ENCODE measurements at regions not wholly inside any gene's neighbourhood (a gene's known extent, or its start where the extent isn't known, plus 50 kb on each side); places are given as distances from the start of the nearest gene placed in this dataset.

GRCh38 chr16:49016461-49016860 lies 265.2 kb downstream of the CBLN1 start:
- 44 to 63% (median 55%) methylated on average over 8 of the region's 8 CpGs for WGBS, 5 donors
- no peak overlapping the region for H3K4me3 ChIP-seq
- DNase-seq = no peak
- H3K36me3 ChIP-seq = no peaks in the 10 kb centered on the region
- H3K4me1 ChIP-seq = peaks cover 0 to 20% (median 0%) of the 10 kb centered on the region in 4 donors
- intact Hi-C loops (cut with DNase I; ENCODE audit: low total_unique reads) = no loop called here
- H3K9me3 ChIP-seq = no peaks in the 10 kb centered on the region
- no peak overlapping the region for H3K27ac ChIP-seq
- peaks cover 0 to 62% (median 0%) of the 10 kb centered on the region in 3 donors for H3K27me3 ChIP-seq
- no peak for TF ChIP-seq POLR2AphosphoS5 (IDR thresholded peaks at IDR 0.05)
- no peak for TF ChIP-seq POLR2A (IDR thresholded peaks at IDR 0.05)
- no peak for TF ChIP-seq EP300 (IDR thresholded peaks at IDR 0.05)
- TF ChIP-seq, protein P1, sequence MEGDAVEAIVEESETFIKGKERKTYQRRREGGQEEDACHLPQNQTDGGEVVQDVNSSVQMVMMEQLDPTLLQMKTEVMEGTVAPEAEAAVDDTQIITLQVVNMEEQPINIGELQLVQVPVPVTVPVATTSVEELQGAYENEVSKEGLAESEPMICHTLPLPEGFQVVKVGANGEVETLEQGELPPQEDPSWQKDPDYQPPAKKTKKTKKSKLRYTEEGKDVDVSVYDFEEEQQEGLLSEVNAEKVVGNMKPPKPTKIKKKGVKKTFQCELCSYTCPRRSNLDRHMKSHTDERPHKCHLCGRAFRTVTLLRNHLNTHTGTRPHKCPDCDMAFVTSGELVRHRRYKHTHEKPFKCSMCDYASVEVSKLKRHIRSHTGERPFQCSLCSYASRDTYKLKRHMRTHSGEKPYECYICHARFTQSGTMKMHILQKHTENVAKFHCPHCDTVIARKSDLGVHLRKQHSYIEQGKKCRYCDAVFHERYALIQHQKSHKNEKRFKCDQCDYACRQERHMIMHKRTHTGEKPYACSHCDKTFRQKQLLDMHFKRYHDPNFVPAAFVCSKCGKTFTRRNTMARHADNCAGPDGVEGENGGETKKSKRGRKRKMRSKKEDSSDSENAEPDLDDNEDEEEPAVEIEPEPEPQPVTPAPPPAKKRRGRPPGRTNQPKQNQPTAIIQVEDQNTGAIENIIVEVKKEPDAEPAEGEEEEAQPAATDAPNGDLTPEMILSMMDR (IDR thresholded peaks at IDR 0.05) = no peak

DNA sequence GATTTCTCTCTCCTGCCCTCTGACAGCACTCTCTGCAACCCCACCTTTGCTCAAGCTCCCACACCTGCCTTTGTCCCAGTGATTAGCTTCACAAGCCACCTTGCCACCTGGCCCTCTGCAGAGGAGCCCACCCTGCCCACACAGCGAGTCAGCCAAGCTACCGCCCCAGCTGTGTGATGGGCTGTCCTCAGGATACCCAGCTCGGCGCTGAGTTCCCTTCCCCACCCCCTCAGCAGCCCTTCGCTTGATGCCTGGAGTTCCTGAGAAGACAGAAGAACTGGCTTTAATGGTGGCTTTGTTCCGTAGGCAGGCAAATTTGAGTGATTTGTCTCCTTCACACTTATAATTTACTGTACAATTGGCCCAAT lies 266.4 kb downstream of the CBLN1 start:
- Histone ChIP-seq H3K4me3 (no peak overlapping the region), H3K4me1 (peaks cover 0 to 7% (median 0%) of the 10 kb centered on the region in 4 donors), H3K9me3 (no peaks in the 10 kb centered on the region), H3K27me3 (peaks cover 0 to 62% (median 0%) of the 10 kb centered on the region in 3 donors), H3K36me3 (no peaks in the 10 kb centered on the region), H3K27ac (no peak overlapping the region)
- intact Hi-C loops (cut with DNase I; ENCODE audit: low total_unique reads) = no loop called here
- TF ChIP-seq POLR2AphosphoS5 (IDR thresholded peaks at IDR 0.05) (no peak), EP300 (IDR thresholded peaks at IDR 0.05) (no peak)
- TF ChIP-seq, protein P1 (IDR thresholded peaks at IDR 0.05) = no peak
- DNase-seq = no peak
- WGBS, 5 donors = 23 to 40% (median 29%) methylated on average over 5 to 6 of the region's 6 CpGs

DNA sequence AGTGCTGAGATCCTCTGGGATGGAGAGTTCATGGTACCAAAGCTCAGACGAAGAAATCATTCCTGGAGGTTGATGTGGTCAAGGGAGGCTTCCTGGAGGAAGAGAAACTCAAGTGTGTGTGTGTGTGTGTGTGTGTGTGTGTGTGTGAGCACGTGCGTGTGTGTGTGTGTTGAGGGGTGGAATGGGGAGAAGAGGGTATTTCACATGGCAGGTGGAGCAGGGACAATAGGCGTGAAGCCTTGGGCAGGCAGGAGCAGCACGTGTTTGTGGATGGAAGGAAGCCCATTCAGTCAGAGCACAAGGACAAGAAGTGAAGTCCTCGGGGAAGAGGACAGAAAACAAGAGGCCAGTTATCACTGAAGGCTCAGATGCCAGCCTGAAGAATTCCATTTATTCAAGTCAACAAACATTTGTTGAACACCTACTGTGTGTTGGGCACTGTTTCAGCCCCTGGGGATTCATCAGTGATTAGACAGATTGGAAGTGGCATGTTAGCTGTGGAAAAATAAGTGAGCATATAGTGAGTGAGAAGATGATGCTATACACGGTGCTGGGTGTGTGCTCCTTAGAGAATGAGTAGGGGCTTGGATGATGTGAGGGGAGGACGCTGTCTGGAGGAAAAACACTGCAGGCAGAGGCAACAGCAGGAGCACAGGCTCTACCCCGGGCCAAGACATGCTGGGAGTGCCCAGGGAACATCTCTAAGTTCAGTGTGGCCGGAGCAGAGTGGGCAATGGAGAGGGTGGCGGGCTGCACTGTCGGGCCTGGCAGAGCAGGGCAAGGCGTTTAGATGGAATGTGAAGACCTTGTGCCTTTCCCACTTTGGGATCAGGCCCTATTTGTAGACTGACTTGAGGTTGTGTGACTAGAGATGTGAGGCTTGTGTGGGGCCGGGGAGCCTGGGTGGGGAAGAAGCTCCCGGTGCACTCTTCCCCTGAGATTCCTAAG lies 267.1 kb downstream of the CBLN1 start:
- WGBS, 5 donors = 56 to 65% (median 57%) methylated on average over 14 to 15 of the region's 15 CpGs
- H3K9me3 ChIP-seq = peaks cover 0 to 4% (median 0%) of the 10 kb centered on the region in 4 donors
- intact Hi-C loops (cut with DNase I; ENCODE audit: low total_unique reads) = no loop called here
- H3K27me3 ChIP-seq = peaks cover 0 to 59% (median 0%) of the 10 kb centered on the region in 3 donors
- H3K36me3 ChIP-seq = no peaks in the 10 kb centered on the region
- peaks cover 0 to 6% (median 0%) of the 10 kb centered on the region in 4 donors for H3K4me1 ChIP-seq
- H3K4me3 ChIP-seq = no peak overlapping the region
- no peak overlapping the region for H3K27ac ChIP-seq
- TF ChIP-seq, protein P1 (IDR thresholded peaks at IDR 0.05) = no peak
- no peak for TF ChIP-seq POLR2A (IDR thresholded peaks at IDR 0.05)
- no peak for TF ChIP-seq POLR2AphosphoS5 (IDR thresholded peaks at IDR 0.05)
- no peak for TF ChIP-seq EP300 (IDR thresholded peaks at IDR 0.05)
- DNase-seq = no peak

- peaks cover 0 to 6% (median 0%) of the 10 kb centered on the region in 4 donors for H3K4me1 ChIP-seq
- DNase-seq = no peak
- no peak overlapping the region for H3K4me3 ChIP-seq
- H3K27ac ChIP-seq = no peak overlapping the region
- peaks cover 0 to 51% (median 0%) of the 10 kb centered on the region in 3 donors for H3K27me3 ChIP-seq
- intact Hi-C loops (cut with DNase I; ENCODE audit: low total_unique reads) = no loop called here
- peaks cover 0 to 4% (median 0%) of the 10 kb centered on the region in 4 donors for H3K9me3 ChIP-seq
- TF ChIP-seq, protein P1 (IDR thresholded peaks at IDR 0.05) = no peak
- TF ChIP-seq POLR2AphosphoS5 (IDR thresholded peaks at IDR 0.05) = no peak
- no peak for TF ChIP-seq POLR2A (IDR thresholded peaks at IDR 0.05)
- TF ChIP-seq EP300 (IDR thresholded peaks at IDR 0.05) = no peak
- 58 to 68% (median 60%) methylated on average over 5 of the region's 5 CpGs for WGBS, 5 donors
- H3K36me3 ChIP-seq = no peaks in the 10 kb centered on the region
Measured at GRCh38 chr16:49013727-49014080, 267.9 kb downstream of the CBLN1 start.
